Natural killer cell (primary cell): ENCODE measurements at regions not wholly inside any gene's neighbourhood (a gene's known extent, or its start where the extent isn't known, plus 50 kb on each side); places are given as distances from the start of the nearest gene placed in this dataset.

Experiments
- ATAC-seq, 3 donors: fragments of 150-1000 bp in 2 of 3; fragments of 200-7000 bp in 1 of 3; cut with Tn5 transposase; 1 replicate in 1 of 3; 2 replicates in 2 of 3; pipeline ENCODE4 v1.10.0; 2021; ENCODE audit warnings: mild to moderate bottlenecking in 2 of 3, moderate library complexity in 2 of 3
- DNase-seq, 2 donors: peaks; one replicate each; pipeline versions ENCODE4 v3.0.0 to v3.0.0-alpha.2; 2013 to 2021; ENCODE audit warnings: mixed read lengths in 1 of 2
- H3K27ac ChIP-seq: one replicate; pipeline ENCODE4 v1.5.1; 2013; ENCODE audit warnings: mild to moderate bottlenecking, low read length
- H3K27me3 ChIP-seq: one replicate; pipeline ENCODE4 v1.6.1; 2013; ENCODE audit warnings: low read length; ENCODE audit not compliant: control insufficient read depth, insufficient read depth
- H3K36me3 ChIP-seq: one replicate; pipeline ENCODE4 v1.6.1; 2013; ENCODE audit warnings: low read length; ENCODE audit not compliant: control insufficient read depth, insufficient read depth
- H3K4me1 ChIP-seq: one replicate; pipeline ENCODE4 v1.6.1; 2013; ENCODE audit warnings: low read length; ENCODE audit not compliant: control insufficient read depth, insufficient read depth
- H3K4me3 ChIP-seq: one replicate; pipeline ENCODE4 v1.5.1; 2013; ENCODE audit warnings: low read length
- H3K9me3 ChIP-seq: one replicate; pipeline ENCODE4 v1.6.1; 2013; ENCODE audit warnings: low read length; ENCODE audit not compliant: control insufficient read depth, insufficient read depth
- H3K27ac Mint-ChIP-seq, 2 donors: one replicate each; pipeline ENCODE4 v1.8.0; 2022; ENCODE audit warnings: mild to moderate bottlenecking in 2 of 2, mixed read lengths in 2 of 2, moderate library complexity in 1 of 2
- H3K27me3 Mint-ChIP-seq, 2 donors: one replicate each; pipeline ENCODE4 v1.8.0; 2022; ENCODE audit warnings: low read depth in 2 of 2, mixed read lengths in 2 of 2
- H3K36me3 Mint-ChIP-seq: one replicate; pipeline ENCODE4 v1.8.0; 2022; ENCODE audit warnings: mixed read lengths
- H3K4me1 Mint-ChIP-seq, 2 donors: one replicate each; pipeline ENCODE4 v1.8.0; 2022; ENCODE audit warnings: mixed read lengths in 2 of 2
- H3K4me3 Mint-ChIP-seq: one replicate; pipeline ENCODE4 v1.8.0; 2022; ENCODE audit warnings: mild to moderate bottlenecking, moderate library complexity, mixed read lengths
- H3K9me3 Mint-ChIP-seq, 2 donors: one replicate each; pipeline ENCODE4 v1.8.0; 2022; ENCODE audit warnings: mixed read lengths in 2 of 2
- WGBS: methylation state at CpG from one replicate; pipeline ENCODE4 v1.1.7; 2013; ENCODE audit warnings: missing lambda C conversion rate; ENCODE audit not compliant: insufficient coverage; 5-methylcytosine and 5-hydroxymethylcytosine counted together
- intact Hi-C: fragments of 100-400 bp; cut with micrococcal nuclease; formaldehyde crosslinking; loops from one replicate; pipeline ENCODE4 v1.14.2; 2022
- TF ChIP-seq, protein P1 (sequence below): fragments of 200-600 bp; IDR thresholded peaks from one replicate; pipeline ENCODE4 v1.8.0; 2022; ENCODE audit warnings: antibody characterized with exemption

DNA sequence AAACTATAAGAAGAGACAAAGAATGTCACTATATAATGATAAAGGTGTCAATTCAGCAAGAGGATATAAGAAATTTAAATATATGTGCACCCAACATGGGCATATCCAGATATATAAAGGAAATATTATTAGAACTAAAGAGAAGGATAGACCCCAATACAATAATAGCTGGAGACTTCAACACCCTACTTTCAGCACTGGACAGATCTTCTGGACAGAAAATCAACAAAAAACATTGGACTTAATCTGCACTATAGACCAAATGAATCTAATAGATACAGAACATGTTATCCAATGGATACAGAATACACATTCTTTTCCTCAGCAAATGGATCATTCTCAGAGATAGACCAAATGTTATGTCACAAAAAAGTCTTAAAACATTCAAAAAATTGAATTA, 327.7 kb downstream of the PPP1R2C start:
- Histone ChIP-seq H3K27me3 (no peaks in the 10 kb centered on the region), H3K27ac (no peak overlapping the region), H3K36me3 (no peaks in the 10 kb centered on the region), H3K9me3 (no peaks in the 10 kb centered on the region), H3K4me3 (no peak overlapping the region), H3K4me1 (no peaks in the 10 kb centered on the region)
- TF ChIP-seq, protein P1, sequence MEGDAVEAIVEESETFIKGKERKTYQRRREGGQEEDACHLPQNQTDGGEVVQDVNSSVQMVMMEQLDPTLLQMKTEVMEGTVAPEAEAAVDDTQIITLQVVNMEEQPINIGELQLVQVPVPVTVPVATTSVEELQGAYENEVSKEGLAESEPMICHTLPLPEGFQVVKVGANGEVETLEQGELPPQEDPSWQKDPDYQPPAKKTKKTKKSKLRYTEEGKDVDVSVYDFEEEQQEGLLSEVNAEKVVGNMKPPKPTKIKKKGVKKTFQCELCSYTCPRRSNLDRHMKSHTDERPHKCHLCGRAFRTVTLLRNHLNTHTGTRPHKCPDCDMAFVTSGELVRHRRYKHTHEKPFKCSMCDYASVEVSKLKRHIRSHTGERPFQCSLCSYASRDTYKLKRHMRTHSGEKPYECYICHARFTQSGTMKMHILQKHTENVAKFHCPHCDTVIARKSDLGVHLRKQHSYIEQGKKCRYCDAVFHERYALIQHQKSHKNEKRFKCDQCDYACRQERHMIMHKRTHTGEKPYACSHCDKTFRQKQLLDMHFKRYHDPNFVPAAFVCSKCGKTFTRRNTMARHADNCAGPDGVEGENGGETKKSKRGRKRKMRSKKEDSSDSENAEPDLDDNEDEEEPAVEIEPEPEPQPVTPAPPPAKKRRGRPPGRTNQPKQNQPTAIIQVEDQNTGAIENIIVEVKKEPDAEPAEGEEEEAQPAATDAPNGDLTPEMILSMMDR = no peak
- ATAC-seq (no peak), DNase-seq (no peak)
- peaks cover 0 to 3% of the 10 kb centered on the region in 2 donors for H3K9me3 Mint-ChIP-seq
- no peak overlapping the region for H3K27ac Mint-ChIP-seq
- H3K4me1 Mint-ChIP-seq = no peaks in the 10 kb centered on the region
- peaks cover under 1% of the 10 kb centered on the region for H3K36me3 Mint-ChIP-seq
- intact Hi-C loops = no loop called here
- peaks cover 0 to 17% of the 10 kb centered on the region in 2 donors for H3K27me3 Mint-ChIP-seq
- H3K4me3 Mint-ChIP-seq = no peak overlapping the region

DNA sequence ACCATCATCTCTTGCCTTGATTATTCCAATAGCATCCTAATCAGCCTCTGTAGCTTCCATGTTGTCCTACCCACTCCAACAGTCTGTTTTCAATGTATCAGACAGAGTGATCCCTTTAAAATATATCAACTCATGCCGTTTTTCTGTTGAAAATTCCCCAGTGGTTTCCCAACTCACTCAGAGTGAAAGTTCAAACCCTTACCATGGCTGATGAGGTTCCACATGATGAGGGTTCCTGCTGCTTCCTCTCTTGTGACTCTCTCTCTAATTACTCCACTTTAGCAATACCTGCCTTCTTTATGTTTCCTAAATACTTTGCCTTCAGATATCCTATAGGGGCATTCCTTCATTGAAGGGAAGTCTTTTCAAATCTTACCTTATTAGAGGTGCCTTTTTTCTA, 334.7 kb downstream of the PPP1R2C start:
- Mint-ChIP-seq H3K27me3 (peaks cover 2 to 16% of the 10 kb centered on the region in 2 donors), H3K4me3 (no peak overlapping the region), H3K36me3 (peaks cover 14% of the 10 kb centered on the region), H3K9me3 (peaks cover 0 to 6% of the 10 kb centered on the region in 2 donors), H3K27ac (no peak overlapping the region), H3K4me1 (peaks cover 0 to 3% of the 10 kb centered on the region in 2 donors)
- DNase-seq (no peak), ATAC-seq (no peak)
- intact Hi-C loops = no loop called here
- WGBS = 44% methylated on average over 1 of the region's 1 CpG
- Histone ChIP-seq H3K4me3 (no peak overlapping the region), H3K36me3 (no peaks in the 10 kb centered on the region), H3K4me1 (no peaks in the 10 kb centered on the region), H3K27ac (no peak overlapping the region), H3K9me3 (no peaks in the 10 kb centered on the region), H3K27me3 (no peaks in the 10 kb centered on the region)
- TF ChIP-seq, protein P1 = no peak

DNA sequence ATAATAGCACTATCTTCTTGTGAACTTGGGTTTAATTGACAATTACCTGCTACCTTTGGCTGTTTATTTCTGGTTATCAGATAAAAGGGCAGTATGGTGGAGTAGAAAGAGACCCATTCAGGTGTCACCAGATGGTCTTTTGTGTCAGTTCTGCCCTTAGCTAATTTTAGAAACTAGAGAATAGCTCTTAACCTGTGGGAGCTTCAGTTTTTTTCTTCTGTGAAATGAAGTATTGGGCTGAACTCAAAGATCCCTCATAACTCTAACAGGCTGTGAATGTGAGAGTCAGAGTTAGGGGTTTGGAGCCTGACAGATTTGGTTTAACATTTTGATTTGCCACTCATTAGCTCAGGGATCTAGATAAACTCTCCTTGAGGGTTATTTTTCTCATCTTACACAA, 335.2 kb downstream of the PPP1R2C start:
- intact Hi-C loops = no loop called here
- Mint-ChIP-seq H3K36me3 (peaks cover 14% of the 10 kb centered on the region), H3K4me3 (no peak overlapping the region), H3K27me3 (peaks cover 2 to 16% of the 10 kb centered on the region in 2 donors), H3K4me1 (peaks cover 2 to 8% of the 10 kb centered on the region in 2 donors), H3K27ac (no peak overlapping the region), H3K9me3 (peaks cover 0 to 6% of the 10 kb centered on the region in 2 donors)
- Histone ChIP-seq H3K27ac (no peak overlapping the region), H3K9me3 (no peaks in the 10 kb centered on the region), H3K4me1 (no peaks in the 10 kb centered on the region), H3K36me3 (no peaks in the 10 kb centered on the region), H3K27me3 (no peaks in the 10 kb centered on the region), H3K4me3 (no peak overlapping the region)
- ATAC-seq = no peak
- TF ChIP-seq, protein P1 = no peak
- no peak for DNase-seq

DNA sequence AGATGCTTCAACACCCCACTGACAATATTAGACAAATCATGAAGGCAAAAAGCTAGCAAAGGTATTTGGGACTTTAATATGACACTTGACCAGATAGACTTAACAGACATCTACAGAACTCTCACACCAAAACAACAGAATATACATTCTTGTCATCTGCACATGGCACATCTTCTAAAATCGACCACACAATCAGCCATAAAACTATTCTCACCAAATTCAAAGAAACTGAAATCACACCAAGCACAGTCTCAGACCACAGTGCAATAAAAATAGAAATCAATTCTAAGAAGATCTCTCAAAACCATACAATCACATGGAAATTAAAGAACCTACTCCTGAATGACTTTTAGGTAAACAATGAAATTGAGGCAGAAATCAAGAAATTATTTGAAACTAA, 340.8 kb downstream of the PPP1R2C start:
- intact Hi-C loops = no loop called here
- Histone ChIP-seq H3K27me3 (no peaks in the 10 kb centered on the region), H3K27ac (no peak overlapping the region), H3K4me3 (no peak overlapping the region), H3K9me3 (no peaks in the 10 kb centered on the region), H3K36me3 (no peaks in the 10 kb centered on the region), H3K4me1 (no peaks in the 10 kb centered on the region)
- Mint-ChIP-seq H3K4me3 (peak overlapping the region; percentile 7), H3K27me3 (peaks cover 2 to 27% of the 10 kb centered on the region in 2 donors), H3K27ac (peak overlapping the region; percentile 5 to 75), H3K4me1 (peaks cover 24 to 25% of the 10 kb centered on the region in 2 donors), H3K36me3 (no peaks in the 10 kb centered on the region), H3K9me3 (peaks cover 0 to 3% of the 10 kb centered on the region in 2 donors)
- no peak for DNase-seq
- WGBS = 20% methylated on average over 1 of the region's 1 CpG
- TF ChIP-seq, protein P1 = no peak
- ATAC-seq = peak in 1 of 3 donors; percentile 44
